ENCODE measurements at regions not wholly inside any gene's neighbourhood (a gene's known extent, or its start where the extent isn't known, plus 50 kb on each side); places are given as distances from the start of the nearest gene placed in this dataset.

DNA sequence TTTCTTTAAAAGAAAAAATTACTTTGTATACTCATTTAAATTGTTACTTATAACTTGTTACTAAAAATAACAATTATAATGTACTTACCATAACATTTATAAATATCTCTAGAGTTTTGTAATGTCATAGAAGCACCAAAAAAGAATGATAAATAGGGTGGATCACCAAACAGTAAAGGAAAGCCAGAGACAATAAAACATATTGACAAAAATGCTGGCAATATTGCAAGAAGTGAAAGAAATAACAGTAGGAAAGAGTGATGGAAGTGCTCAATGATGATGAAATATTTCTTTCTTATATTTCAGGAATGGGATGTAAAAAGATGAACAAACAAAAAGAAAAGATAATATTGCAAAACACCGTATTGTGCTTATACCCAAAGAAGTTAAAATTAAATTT is 301.7 kb downstream of the CENPW start:
- Histone ChIP-seq H2AFZ (ENCODE audit: low read depth, low read length, severe bottlenecking) (no peak overlapping the region), H3K27me3 (ENCODE audit: low read length) (no peaks in the 10 kb centered on the region), H3K9me2 (replicated peaks; ENCODE audit: insufficient read depth, low read length) (no peaks in the 10 kb centered on the region), H3K27ac (ENCODE audit: low read depth, low read length) (no peak overlapping the region), H3K4me3 (ENCODE audit: insufficient read depth, low read length, poor library complexity, severe bottlenecking) (no peak overlapping the region), H3K79me2 (ENCODE audit: insufficient read depth, low read length) (no peaks in the 10 kb centered on the region), H3K9ac (ENCODE audit: low read length) (no peak overlapping the region), H3K4me2 (ENCODE audit: low read depth, low read length, poor library complexity, severe bottlenecking) (no peak overlapping the region), H4K20me1 (ENCODE audit: low read depth, low read length) (no peaks in the 10 kb centered on the region), H3F3A (ENCODE audit: insufficient read depth) (no peaks in the 10 kb centered on the region), H3K36me3 (ENCODE audit: low read length) (no peaks in the 10 kb centered on the region), H3K9me3 (ENCODE audit: insufficient read depth, low read length) (no peaks in the 10 kb centered on the region)
- TF ChIP-seq, protein P1, sequence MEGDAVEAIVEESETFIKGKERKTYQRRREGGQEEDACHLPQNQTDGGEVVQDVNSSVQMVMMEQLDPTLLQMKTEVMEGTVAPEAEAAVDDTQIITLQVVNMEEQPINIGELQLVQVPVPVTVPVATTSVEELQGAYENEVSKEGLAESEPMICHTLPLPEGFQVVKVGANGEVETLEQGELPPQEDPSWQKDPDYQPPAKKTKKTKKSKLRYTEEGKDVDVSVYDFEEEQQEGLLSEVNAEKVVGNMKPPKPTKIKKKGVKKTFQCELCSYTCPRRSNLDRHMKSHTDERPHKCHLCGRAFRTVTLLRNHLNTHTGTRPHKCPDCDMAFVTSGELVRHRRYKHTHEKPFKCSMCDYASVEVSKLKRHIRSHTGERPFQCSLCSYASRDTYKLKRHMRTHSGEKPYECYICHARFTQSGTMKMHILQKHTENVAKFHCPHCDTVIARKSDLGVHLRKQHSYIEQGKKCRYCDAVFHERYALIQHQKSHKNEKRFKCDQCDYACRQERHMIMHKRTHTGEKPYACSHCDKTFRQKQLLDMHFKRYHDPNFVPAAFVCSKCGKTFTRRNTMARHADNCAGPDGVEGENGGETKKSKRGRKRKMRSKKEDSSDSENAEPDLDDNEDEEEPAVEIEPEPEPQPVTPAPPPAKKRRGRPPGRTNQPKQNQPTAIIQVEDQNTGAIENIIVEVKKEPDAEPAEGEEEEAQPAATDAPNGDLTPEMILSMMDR (IDR thresholded peaks at IDR 0.05; ENCODE audit: insufficient read depth, low read length, poor library complexity, severe bottlenecking): no peak
- no peak for TF ChIP-seq EZH2phosphoT487 (conservative IDR thresholded peaks at IDR 0.05; ENCODE audit: low read length)

DNA sequence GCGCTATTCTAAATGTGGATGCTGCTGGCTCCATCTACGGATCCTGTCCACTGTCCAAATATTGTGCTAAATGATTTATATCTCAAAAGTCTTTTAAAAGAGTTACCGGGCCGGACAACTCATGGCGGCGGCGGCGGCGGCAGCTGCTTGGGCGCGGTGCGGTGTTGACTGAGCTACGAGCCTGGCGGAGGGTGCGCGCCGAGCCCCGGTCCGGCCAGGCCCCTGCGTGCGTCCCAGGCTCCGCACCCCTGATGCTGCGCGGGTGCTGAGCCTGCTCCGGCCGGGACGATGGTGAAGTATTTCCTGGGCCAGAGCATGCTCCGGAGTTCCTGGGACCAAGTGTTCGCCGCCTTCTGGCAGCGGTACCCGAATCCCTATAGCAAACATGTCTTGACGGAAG is 303.4 kb downstream of the CENPW start:
- Histone ChIP-seq H2AFZ (ENCODE audit: low read depth, low read length, severe bottlenecking) (no peak overlapping the region), H3K9me3 (ENCODE audit: insufficient read depth, low read length) (no peaks in the 10 kb centered on the region), H3K79me2 (ENCODE audit: insufficient read depth, low read length) (no peaks in the 10 kb centered on the region), H3K4me3 (ENCODE audit: insufficient read depth, low read length, poor library complexity, severe bottlenecking) (no peak overlapping the region), H3F3A (ENCODE audit: insufficient read depth) (no peaks in the 10 kb centered on the region), H4K20me1 (ENCODE audit: low read depth, low read length) (no peaks in the 10 kb centered on the region), H3K9ac (ENCODE audit: low read length) (no peak overlapping the region), H3K4me2 (ENCODE audit: low read depth, low read length, poor library complexity, severe bottlenecking) (no peak overlapping the region), H3K27ac (ENCODE audit: low read depth, low read length) (no peak overlapping the region), H3K9me2 (replicated peaks; ENCODE audit: insufficient read depth, low read length) (no peaks in the 10 kb centered on the region), H3K36me3 (ENCODE audit: low read length) (no peaks in the 10 kb centered on the region), H3K27me3 (ENCODE audit: low read length) (no peaks in the 10 kb centered on the region)
- no peak for TF ChIP-seq EZH2phosphoT487 (conservative IDR thresholded peaks at IDR 0.05; ENCODE audit: low read length)
- TF ChIP-seq, protein P1 (IDR thresholded peaks at IDR 0.05; ENCODE audit: insufficient read depth, low read length, poor library complexity, severe bottlenecking): no peak

GRCh38 chr6:126650931-126651330 is 311.0 kb downstream of the CENPW start:
- H2AFZ ChIP-seq (ENCODE audit: low read depth, low read length, severe bottlenecking): no peak overlapping the region

More at GRCh38 chr6:126650931-126651330, 311.0 kb downstream of the CENPW start:
- Histone ChIP-seq H3F3A (ENCODE audit: insufficient read depth) (no peaks in the 10 kb centered on the region; the same call in 1 of the 2 replicates), H3K27me3 (ENCODE audit: low read length) (no peaks in the 10 kb centered on the region), H3K36me3 (ENCODE audit: low read length) (no peaks in the 10 kb centered on the region), H3K4me2 (ENCODE audit: low read depth, low read length, poor library complexity, severe bottlenecking) (no peak overlapping the region), H4K20me1 (ENCODE audit: low read depth, low read length) (no peaks in the 10 kb centered on the region), H3K4me3 (ENCODE audit: insufficient read depth, low read length, poor library complexity, severe bottlenecking) (no peak overlapping the region), H3K27ac (ENCODE audit: low read depth, low read length) (no peak overlapping the region), H3K9ac (ENCODE audit: low read length) (no peak overlapping the region), H3K9me2 (replicated peaks; ENCODE audit: insufficient read depth, low read length) (no peaks in the 10 kb centered on the region), H3K9me3 (ENCODE audit: insufficient read depth, low read length) (peaks cover 9% of the 10 kb centered on the region; the same call in 1 of the 2 replicates), H3K79me2 (ENCODE audit: insufficient read depth, low read length) (no peaks in the 10 kb centered on the region)
- TF ChIP-seq, protein P1 (IDR thresholded peaks at IDR 0.05; ENCODE audit: insufficient read depth, low read length, poor library complexity, severe bottlenecking): no peak
- TF ChIP-seq EZH2phosphoT487 (conservative IDR thresholded peaks at IDR 0.05; ENCODE audit: low read length): no peak
